ENCODE measurements at regions not wholly inside any gene's neighbourhood (a gene's known extent, or its start where the extent isn't known, plus 50 kb on each side); places are given as distances from the start of the nearest gene placed in this dataset.

DNA sequence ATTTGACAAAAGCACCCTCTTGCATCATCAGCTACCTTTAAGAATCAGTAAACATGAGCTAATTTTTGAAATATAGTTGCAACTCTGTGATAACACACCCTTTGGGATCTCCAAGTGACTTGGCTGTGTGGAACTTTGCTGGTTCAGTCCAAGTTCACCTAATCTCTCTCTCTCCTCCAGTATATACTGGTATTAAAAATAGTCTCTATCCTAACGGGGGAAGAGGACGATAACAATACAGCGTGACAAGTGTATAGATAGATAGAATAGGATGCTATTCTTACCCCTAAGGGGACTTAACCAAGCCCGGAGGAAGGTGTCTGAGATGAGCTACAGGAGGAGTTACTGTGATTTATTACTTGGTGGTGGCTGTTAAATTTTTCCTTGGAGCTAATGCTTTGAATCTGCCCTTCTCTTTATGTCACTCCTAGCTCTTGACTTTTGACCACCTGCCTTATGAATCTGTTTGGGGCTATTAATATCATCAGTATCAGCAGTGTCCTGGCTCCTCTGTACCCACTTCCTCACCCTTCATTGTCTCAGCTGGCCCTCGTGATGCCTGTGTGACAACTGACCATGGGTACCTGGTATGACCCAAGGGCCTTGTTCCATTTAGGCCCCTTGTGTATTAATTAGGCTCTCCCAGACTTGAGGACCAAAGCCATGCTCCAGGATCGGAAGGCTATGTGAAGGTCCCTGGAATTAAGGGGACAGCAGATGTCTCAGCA, 223.9 kb downstream of the SREK1 start:
- 86% methylated on average over 6 of the region's 6 CpGs for WGBS
- TF ChIP-seq TAF1 (conservative IDR thresholded peaks at IDR 0.05) (no peak), JUND (IDR thresholded peaks at IDR 0.05) (no peak), YY1 (IDR thresholded peaks at IDR 0.05) (no peak), HNF4A (conservative IDR thresholded peaks at IDR 0.05) (no peak), EGR1 (IDR thresholded peaks at IDR 0.05; ENCODE audit: low read depth in 2 of 2) (no peak), SP1 (IDR thresholded peaks at IDR 0.05) (no peak), GABPA (IDR thresholded peaks at IDR 0.05 in 1 of 2, conservative IDR thresholded peaks at IDR 0.05 in 1 of 2) (no peak), RAD21 (IDR thresholded peaks at IDR 0.05) (no peak), FOXA1 (IDR thresholded peaks at IDR 0.05) (no peak), FOXA2 (IDR thresholded peaks at IDR 0.05) (no peak), RXRA (IDR thresholded peaks at IDR 0.05) (no peak)
- TF ChIP-seq, protein P1, sequence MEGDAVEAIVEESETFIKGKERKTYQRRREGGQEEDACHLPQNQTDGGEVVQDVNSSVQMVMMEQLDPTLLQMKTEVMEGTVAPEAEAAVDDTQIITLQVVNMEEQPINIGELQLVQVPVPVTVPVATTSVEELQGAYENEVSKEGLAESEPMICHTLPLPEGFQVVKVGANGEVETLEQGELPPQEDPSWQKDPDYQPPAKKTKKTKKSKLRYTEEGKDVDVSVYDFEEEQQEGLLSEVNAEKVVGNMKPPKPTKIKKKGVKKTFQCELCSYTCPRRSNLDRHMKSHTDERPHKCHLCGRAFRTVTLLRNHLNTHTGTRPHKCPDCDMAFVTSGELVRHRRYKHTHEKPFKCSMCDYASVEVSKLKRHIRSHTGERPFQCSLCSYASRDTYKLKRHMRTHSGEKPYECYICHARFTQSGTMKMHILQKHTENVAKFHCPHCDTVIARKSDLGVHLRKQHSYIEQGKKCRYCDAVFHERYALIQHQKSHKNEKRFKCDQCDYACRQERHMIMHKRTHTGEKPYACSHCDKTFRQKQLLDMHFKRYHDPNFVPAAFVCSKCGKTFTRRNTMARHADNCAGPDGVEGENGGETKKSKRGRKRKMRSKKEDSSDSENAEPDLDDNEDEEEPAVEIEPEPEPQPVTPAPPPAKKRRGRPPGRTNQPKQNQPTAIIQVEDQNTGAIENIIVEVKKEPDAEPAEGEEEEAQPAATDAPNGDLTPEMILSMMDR (IDR thresholded peaks at IDR 0.05; ENCODE audit: low read depth, low read length, missing input control), result no peak
- TF ChIP-seq, protein P2, sequence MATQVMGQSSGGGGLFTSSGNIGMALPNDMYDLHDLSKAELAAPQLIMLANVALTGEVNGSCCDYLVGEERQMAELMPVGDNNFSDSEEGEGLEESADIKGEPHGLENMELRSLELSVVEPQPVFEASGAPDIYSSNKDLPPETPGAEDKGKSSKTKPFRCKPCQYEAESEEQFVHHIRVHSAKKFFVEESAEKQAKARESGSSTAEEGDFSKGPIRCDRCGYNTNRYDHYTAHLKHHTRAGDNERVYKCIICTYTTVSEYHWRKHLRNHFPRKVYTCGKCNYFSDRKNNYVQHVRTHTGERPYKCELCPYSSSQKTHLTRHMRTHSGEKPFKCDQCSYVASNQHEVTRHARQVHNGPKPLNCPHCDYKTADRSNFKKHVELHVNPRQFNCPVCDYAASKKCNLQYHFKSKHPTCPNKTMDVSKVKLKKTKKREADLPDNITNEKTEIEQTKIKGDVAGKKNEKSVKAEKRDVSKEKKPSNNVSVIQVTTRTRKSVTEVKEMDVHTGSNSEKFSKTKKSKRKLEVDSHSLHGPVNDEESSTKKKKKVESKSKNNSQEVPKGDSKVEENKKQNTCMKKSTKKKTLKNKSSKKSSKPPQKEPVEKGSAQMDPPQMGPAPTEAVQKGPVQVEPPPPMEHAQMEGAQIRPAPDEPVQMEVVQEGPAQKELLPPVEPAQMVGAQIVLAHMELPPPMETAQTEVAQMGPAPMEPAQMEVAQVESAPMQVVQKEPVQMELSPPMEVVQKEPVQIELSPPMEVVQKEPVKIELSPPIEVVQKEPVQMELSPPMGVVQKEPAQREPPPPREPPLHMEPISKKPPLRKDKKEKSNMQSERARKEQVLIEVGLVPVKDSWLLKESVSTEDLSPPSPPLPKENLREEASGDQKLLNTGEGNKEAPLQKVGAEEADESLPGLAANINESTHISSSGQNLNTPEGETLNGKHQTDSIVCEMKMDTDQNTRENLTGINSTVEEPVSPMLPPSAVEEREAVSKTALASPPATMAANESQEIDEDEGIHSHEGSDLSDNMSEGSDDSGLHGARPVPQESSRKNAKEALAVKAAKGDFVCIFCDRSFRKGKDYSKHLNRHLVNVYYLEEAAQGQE (IDR thresholded peaks at IDR 0.05), result no peak
- TF ChIP-seq, protein P3, sequence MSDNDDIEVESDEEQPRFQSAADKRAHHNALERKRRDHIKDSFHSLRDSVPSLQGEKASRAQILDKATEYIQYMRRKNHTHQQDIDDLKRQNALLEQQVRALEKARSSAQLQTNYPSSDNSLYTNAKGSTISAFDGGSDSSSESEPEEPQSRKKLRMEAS (IDR thresholded peaks at IDR 0.05), result no peak
- H3K4me1 ChIP-seq (ENCODE audit: control insufficient read depth in 4 of 4, insufficient read depth in 4 of 4, low read length in 3 of 4), result no peaks in the 10 kb centered on the region

DNA sequence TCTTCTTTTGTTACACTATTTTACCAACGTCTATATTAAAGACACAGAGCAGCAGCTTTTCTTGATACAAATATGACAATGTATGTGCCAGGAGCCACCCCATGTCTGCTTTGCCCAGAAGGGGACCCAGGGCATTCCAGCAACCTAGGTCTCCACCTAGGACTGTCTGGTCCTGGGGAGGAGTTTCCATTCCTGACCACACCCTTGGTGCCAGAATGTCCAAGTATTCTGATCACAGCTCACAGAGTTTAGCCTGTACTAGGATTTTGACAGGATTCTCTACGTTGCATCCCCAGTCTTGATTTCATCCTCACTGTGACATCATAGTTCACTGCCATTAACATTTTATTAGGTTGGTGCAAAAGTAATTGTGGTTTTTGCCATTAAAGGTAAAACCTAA, 224.7 kb downstream of the SREK1 start:
- no peak for DNase-seq (ENCODE audit: low spot score)
- H3K4me1 ChIP-seq (ENCODE audit: control insufficient read depth in 4 of 4, insufficient read depth in 4 of 4, low read length in 3 of 4), result no peaks in the 10 kb centered on the region
- WGBS, result 64% methylated on average over 2 of the region's 2 CpGs
- H3K27ac ChIP-seq (ENCODE audit: low read depth in 1 of 2, low read length in 2 of 2), result no peak overlapping the region
- no peak overlapping the region for H3K9ac ChIP-seq (ENCODE audit: low read depth in 1 of 2, low read length in 2 of 2)
- no peak for TF ChIP-seq SP1 (IDR thresholded peaks at IDR 0.05)
- no peak for TF ChIP-seq EGR1 (IDR thresholded peaks at IDR 0.05; ENCODE audit: low read depth in 2 of 2)
- H3K36me3 ChIP-seq (ENCODE audit: control insufficient read depth in 4 of 4, insufficient read depth in 3 of 4, low read depth in 1 of 4, low read length in 3 of 4), result no peaks in the 10 kb centered on the region
- H3K27me3 ChIP-seq (ENCODE audit: control insufficient read depth in 4 of 4, insufficient read depth in 4 of 4, low read length in 3 of 4), result no peaks in the 10 kb centered on the region
- no peaks in the 10 kb centered on the region for H3K9me3 ChIP-seq (ENCODE audit: control insufficient read depth in 4 of 4, low read length in 3 of 4)
- no peak overlapping the region for H3K4me3 ChIP-seq (ENCODE audit: low read depth in 1 of 3, low read length in 3 of 3)

More for the DNA sequence above, 223.9 kb downstream of the SREK1 start:
- Histone ChIP-seq H3K9me3 (ENCODE audit: control insufficient read depth in 4 of 4, low read length in 3 of 4) (no peaks in the 10 kb centered on the region), H3K4me3 (ENCODE audit: low read depth in 1 of 3, low read length in 3 of 3) (no peak overlapping the region), H3K36me3 (ENCODE audit: control insufficient read depth in 4 of 4, insufficient read depth in 3 of 4, low read depth in 1 of 4, low read length in 3 of 4) (no peaks in the 10 kb centered on the region), H3K27ac (ENCODE audit: low read depth in 1 of 2, low read length in 2 of 2) (no peak overlapping the region), H3K27me3 (ENCODE audit: control insufficient read depth in 4 of 4, insufficient read depth in 4 of 4, low read length in 3 of 4) (no peaks in the 10 kb centered on the region), H3K9ac (ENCODE audit: low read depth in 1 of 2, low read length in 2 of 2) (no peak overlapping the region)
- DNase-seq (ENCODE audit: low spot score), result no peak

All from liver (tissue), 8 donors.